AG09309 (cell line): ENCODE measurements at regions not wholly inside any gene's neighbourhood (a gene's known extent, or its start where the extent isn't known, plus 50 kb on each side); places are given as distances from the start of the nearest gene placed in this dataset.

ENCODE experiments used
- DNase-seq: peaks from one replicate; pipeline ENCODE4 v3.0.0-alpha.2; 2010; ENCODE audit warnings: low read depth
- H3K4me3 ChIP-seq: 2 replicates; pipeline ENCODE4 v1.5.1; 2011; ENCODE audit warnings: mild to moderate bottlenecking, low read depth, low read length, moderate library complexity; ENCODE audit not compliant: control insufficient read depth
- CTCF ChIP-seq: IDR thresholded peaks from 2 replicates; pipeline ENCODE4 v1.5.1; 2011; ENCODE audit warnings: mild to moderate bottlenecking, low read depth, low read length, inconsistent platforms; ENCODE audit not compliant: insufficient read depth, control insufficient read depth; ENCODE audit errors: missing control alignments

DNA sequence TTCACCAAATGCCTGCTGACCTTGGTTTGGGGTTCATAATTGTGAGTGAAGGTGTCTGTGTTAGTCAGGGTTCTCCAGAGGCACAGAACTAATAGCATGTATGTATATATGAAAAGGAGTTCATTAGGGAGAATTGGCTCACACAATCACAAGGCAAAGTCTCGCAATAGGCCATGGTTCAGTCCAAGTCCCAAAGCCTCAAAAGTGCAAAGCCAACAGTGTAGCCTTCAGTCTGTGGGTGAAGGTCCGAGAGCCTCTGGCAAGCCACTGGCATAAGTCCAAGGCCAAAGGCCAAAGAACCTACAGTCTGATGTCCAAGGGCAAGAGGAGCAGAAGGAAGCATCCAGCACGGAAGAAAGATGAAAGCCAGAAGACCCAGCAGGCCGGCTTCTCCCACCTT is 257.6 kb upstream of the SHH start:
- no peak for DNase-seq
- TF ChIP-seq CTCF = no peak
- no peak overlapping the region for H3K4me3 ChIP-seq

DNA sequence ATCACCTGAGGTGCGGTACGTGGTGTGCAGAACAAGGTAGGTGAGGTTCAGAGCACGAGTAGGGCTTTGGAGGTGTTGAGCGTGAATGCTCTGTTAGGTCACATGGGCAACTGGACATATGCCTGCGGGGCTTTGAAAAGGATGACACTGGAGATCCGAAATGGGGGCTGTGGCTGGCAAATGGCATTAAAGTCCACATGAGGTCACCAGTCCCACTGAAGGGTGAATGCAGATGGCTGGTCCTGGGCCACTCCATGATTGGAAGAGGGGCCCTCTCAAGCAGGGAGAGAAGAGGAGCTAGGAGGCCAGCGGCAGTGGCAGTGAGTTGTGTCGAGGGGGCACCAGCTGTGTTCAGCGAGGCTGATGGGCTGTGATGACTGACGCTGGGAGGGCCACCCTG is 254.9 kb upstream of the SHH start:
- DNase-seq = no peak
- no peak overlapping the region for H3K4me3 ChIP-seq
- TF ChIP-seq CTCF = no peak

- H3K4me3 ChIP-seq = no peak overlapping the region
- DNase-seq = no peak
- TF ChIP-seq CTCF = no peak
Observed at GRCh38 chr7:156065400-156065799, 253.1 kb upstream of the SHH start.

DNA sequence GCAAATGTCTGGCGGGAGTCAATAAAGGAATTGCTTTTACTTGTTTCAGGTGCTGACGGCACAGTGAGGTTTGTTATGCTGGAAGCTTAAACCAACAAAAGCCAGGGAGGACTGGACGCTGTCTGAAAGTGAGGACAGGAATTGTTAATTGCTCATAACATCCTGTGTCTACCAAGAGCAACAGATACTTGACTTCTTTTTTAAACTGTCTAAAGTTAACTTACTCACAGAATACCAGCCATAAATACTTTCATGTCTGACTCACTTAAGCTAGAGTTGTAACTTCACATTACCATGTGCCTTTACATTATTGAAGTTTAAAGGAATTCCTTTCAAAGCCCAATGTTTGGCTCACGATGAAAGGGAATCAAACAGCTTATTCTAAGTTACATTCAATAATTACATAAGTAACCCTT is 252.7 kb upstream of the SHH start:
- no peak overlapping the region for H3K4me3 ChIP-seq
- TF ChIP-seq CTCF = no peak
- DNase-seq = no peak

DNA sequence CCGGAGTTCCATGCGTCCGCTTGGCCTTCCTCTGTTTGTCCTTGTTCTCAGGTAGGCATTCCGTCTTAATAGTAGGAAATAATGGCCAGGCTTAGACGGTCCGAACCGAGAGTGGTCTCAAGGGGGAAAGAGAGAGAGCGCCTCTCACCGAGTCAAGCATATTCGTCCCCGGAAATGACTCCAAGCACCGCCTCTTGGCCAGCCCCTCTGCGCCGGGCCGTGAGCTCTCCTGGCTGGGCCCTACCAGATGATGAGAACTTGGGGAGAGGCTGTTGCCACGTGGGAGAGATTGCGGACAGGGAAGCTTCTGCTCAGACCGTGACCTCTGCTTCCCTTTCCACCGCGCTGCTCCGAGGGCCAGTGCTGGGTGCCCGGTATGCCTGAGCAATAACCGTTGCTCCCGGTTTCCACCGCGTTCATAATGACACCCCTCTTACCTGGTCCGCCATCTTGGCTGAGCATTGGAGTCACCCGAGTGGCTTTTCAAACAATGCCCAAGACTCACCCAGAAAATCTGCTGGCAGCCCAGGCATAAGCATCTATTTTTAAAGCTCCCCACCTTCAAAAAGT is 251.1 kb upstream of the SHH start:
- no peak overlapping the region for H3K4me3 ChIP-seq
- DNase-seq = no peak
- TF ChIP-seq CTCF = no peak

GRCh38 chr7:156062286-156062685 is 250.0 kb upstream of the SHH start:
- TF ChIP-seq CTCF = no peak

More at GRCh38 chr7:156062286-156062685, 250.0 kb upstream of the SHH start:
- no peak for DNase-seq
- H3K4me3 ChIP-seq = no peak overlapping the region
